K562 (cell line): ENCODE measurements at regions not wholly inside any gene's neighbourhood (a gene's known extent, or its start where the extent isn't known, plus 50 kb on each side); places are given as distances from the start of the nearest gene placed in this dataset.

Experiments
- ATAC-seq: fragments of 200-7000 bp; cut with Tn5 transposase; 3 replicates; pipeline ENCODE4 v1.9.1; 2020; ENCODE audit warnings: moderate library complexity
- BruUV-seq: library from RNA; stranded (reverse); fragments of 400-500 nt; replicated peaks from 2 replicates; lab custom pipeline; 2021; lab: Mats Ljungman, UMichigan
- CTCF ChIA-PET: fragments of 300-600 bp; formaldehyde crosslinking; extraction: SDS; loops from one replicate; lab custom pipeline; 2021; ENCODE audit warnings: low intra/inter-chr PET ratio; lab: Yijun Ruan, JAX
- POLR2A ChIA-PET: fragments of 300-600, 350-650 bp; sonication (Branson Sonifier 250); formaldehyde crosslinking; extraction: SDS; loops from one replicate; lab custom pipeline; 2021; ENCODE audit warnings: antibody characterized with exemption, inconsistent platforms; lab: Yijun Ruan, JAX
- DNase-seq, 4 experiments: peaks; one replicate each; pipeline versions ENCODE4 v3.0.0 to v3.0.0-alpha.2; 2011 to 2018; ENCODE audit warnings: low spot score in 3 of 4, mixed read lengths in 3 of 4; ENCODE audit errors: extremely low read depth in 1 of 4
- FAIRE-seq: peaks from 2 replicates; lab custom pipeline; 2011; peaks lifted over from hg19 to GRCh38; lab: Jason Lieb, UNC
- H2AFZ ChIP-seq: 2 replicates; pipeline ENCODE4 v1.6.0; 2011; ENCODE audit warnings: low read depth, low read length, control low read depth, inconsistent platforms
- H3K27ac ChIP-seq: fragments of 200-600 bp; 3 replicates; pipeline ENCODE4 v1.8.0; 2011; ENCODE audit warnings: low read depth, mild to moderate bottlenecking, control low read depth, inconsistent platforms, low read length, moderate library complexity, mixed read lengths; ENCODE audit errors: extremely low read depth
- H3K27me3 ChIP-seq, 2 experiments: fragments of 300-600 bp in 1 of 2; 2 replicates in 1 of 2; 3 replicates in 1 of 2; pipeline versions ENCODE4 v1.6.0 to v1.8.0; 2011; ENCODE audit warnings: inconsistent platforms in 2 of 2, low read length in 2 of 2, mild to moderate bottlenecking in 1 of 2, mixed read lengths in 1 of 2, moderate library complexity in 1 of 2; ENCODE audit not compliant: control insufficient read depth in 2 of 2, insufficient read depth in 2 of 2
- H3K36me3 ChIP-seq: fragments of 300-600 bp; 3 replicates; pipeline ENCODE4 v1.8.0; 2011; ENCODE audit warnings: mild to moderate bottlenecking, low read length, inconsistent platforms; ENCODE audit not compliant: control insufficient read depth, insufficient read depth
- H3K4me1 ChIP-seq, 2 experiments: fragments of 200-600 bp in 1 of 2; replicated peaks in 1 of 2; 2 replicates in 1 of 2; 3 replicates in 1 of 2; pipeline versions ENCODE4 v1.5.1 to v1.8.0; 2011; ENCODE audit warnings: inconsistent platforms in 2 of 2, low read length in 2 of 2, mild to moderate bottlenecking in 1 of 2, mixed read lengths in 1 of 2, moderate library complexity in 1 of 2; ENCODE audit not compliant: control insufficient read depth in 2 of 2, insufficient read depth in 2 of 2
- H3K4me2 ChIP-seq: 2 replicates; pipeline ENCODE4 v1.6.1; 2011; ENCODE audit warnings: low read length, control low read depth, inconsistent platforms, mixed read lengths; ENCODE audit not compliant: insufficient read depth
- H3K4me3 ChIP-seq: fragments of 200-600 bp; sonication (generic), shearing (Covaris generic); 2 replicates; pipeline ENCODE4 v1.5.1; 2016; ENCODE audit warnings: control low read depth, inconsistent platforms
- H3K79me2 ChIP-seq: fragments of 200-600 bp; 3 replicates; pipeline ENCODE4 v1.8.0; 2011; ENCODE audit warnings: low read length, inconsistent platforms; ENCODE audit not compliant: control insufficient read depth, insufficient read depth
- H3K9ac ChIP-seq, 2 experiments: 2 replicates each; pipeline versions ENCODE4 v1.6.0 to v1.6.1; 2011; ENCODE audit warnings: low read depth in 2 of 2, low read length in 2 of 2, control low read depth in 1 of 2, inconsistent platforms in 1 of 2, mild to moderate bottlenecking in 1 of 2, mixed read lengths in 1 of 2; ENCODE audit not compliant: insufficient read depth in 1 of 2
- H3K9me1 ChIP-seq: one replicate; pipeline ENCODE4 v1.6.0; 2011; ENCODE audit warnings: inconsistent platforms, mild to moderate bottlenecking, low read length, moderate library complexity; ENCODE audit not compliant: control insufficient read depth, insufficient read depth
- H3K9me3 ChIP-seq: replicated peaks from 2 replicates; pipeline ENCODE4 v1.5.1; 2011; ENCODE audit warnings: low read depth, low read length, inconsistent platforms; ENCODE audit not compliant: control insufficient read depth, insufficient read depth
- H4K20me1 ChIP-seq: replicated peaks from 2 replicates; pipeline ENCODE4 v1.6.1; 2011; ENCODE audit warnings: low read length, inconsistent platforms, mixed read lengths; ENCODE audit not compliant: control insufficient read depth, insufficient read depth
- CCNT2 ChIP-seq: IDR thresholded peaks from 2 replicates; pipeline ENCODE4 v1.6.1; 2011; ENCODE audit warnings: borderline replicate concordance, low read depth, mild to moderate bottlenecking, moderate library complexity, mixed read lengths, low read length; ENCODE audit not compliant: insufficient read length; ENCODE audit errors: extremely low read depth
- FOXJ3 ChIP-seq: sonication (generic); formaldehyde crosslinking; IDR thresholded peaks from 2 replicates; pipeline ENCODE4 v1.4.0; 2020; ENCODE audit warnings: mild to moderate bottlenecking, missing genetic modification reagents
- POLR2H ChIP-seq: IDR thresholded peaks from 2 replicates; pipeline ENCODE4 v1.6.1; 2016; ENCODE audit warnings: missing genetic modification characterization, low read depth, mild to moderate bottlenecking, control low read depth, missing compliant biosample characterization, moderate library complexity
- RBBP5 ChIP-seq: fragments of 200-600 bp; sonication (generic); IDR thresholded peaks from 2 replicates; pipeline ENCODE4 v1.6.1; 2012; ENCODE audit warnings: borderline replicate concordance, mild to moderate bottlenecking, low read length, control low read depth, inconsistent platforms; ENCODE audit not compliant: insufficient read depth, poor library complexity, severe bottlenecking
- RBM14 ChIP-seq: fragments of 200-400 bp; formaldehyde crosslinking; IDR thresholded peaks from 2 replicates; pipeline ENCODE4 v1.6.1; 2018; ENCODE audit warnings: low read depth, mild to moderate bottlenecking, low read length, moderate library complexity, borderline replicate concordance; ENCODE audit not compliant: insufficient read depth
- SMARCA4 ChIP-seq: fragments of 450-650 bp; IDR thresholded peaks from 2 replicates; pipeline ENCODE4 v1.6.1; 2016
- TAF9B ChIP-seq: fragments of 450-650 bp; IDR thresholded peaks from 2 replicates; pipeline ENCODE4 v1.6.1; 2018; ENCODE audit warnings: mild to moderate bottlenecking; ENCODE audit not compliant: partially characterized antibody
- ZKSCAN1 ChIP-seq: fragments of 150-350 bp; IDR thresholded peaks from 2 replicates; pipeline ENCODE4 v1.6.1; 2016; ENCODE audit warnings: low read depth, low read length
- ZNF318 ChIP-seq, 2 experiments: fragments of 450-650 bp; IDR thresholded peaks; 2 replicates each; pipeline ENCODE4 v1.6.1; 2016; ENCODE audit warnings: mild to moderate bottlenecking in 2 of 2, borderline replicate concordance in 1 of 2, low read depth in 1 of 2, moderate library complexity in 1 of 2
- ZNF740 ChIP-seq, 3 experiments: fragments of 200-800 bp in 1 of 3; sonication (Bioruptor generic) in 1 of 3; sonication (generic) in 1 of 3; formaldehyde crosslinking in 1 of 3; IDR thresholded peaks; 2 replicates each; pipeline versions ENCODE4 v1.6.1 to v1.8.0; 2016 to 2022; ENCODE audit warnings: mild to moderate bottlenecking in 2 of 3, missing compliant biosample characterization in 2 of 3, missing genetic modification characterization in 2 of 3, missing genetic modification reagents in 1 of 3
- WGBS: fragments of 100-300 bp; shearing (Covaris generic); methylation state at CpG from one replicate; pipeline ENCODE4 v1.1.6; 2016; ENCODE audit warnings: low coverage, mixed read lengths; ENCODE audit not compliant: insufficient coverage; ENCODE audit errors: missing lambda C conversion rate; 5-methylcytosine and 5-hydroxymethylcytosine counted together
- in situ Hi-C: fragments of 300-500 bp; cut with MboI; formaldehyde crosslinking; loops from 4 replicates; pipeline ENCODE4 v1.15.0; 2018; ENCODE audit warnings: inconsistent platforms, mixed read lengths
- intact Hi-C: fragments of 100-400 bp; cut with micrococcal nuclease; formaldehyde crosslinking; loops from 2 replicates; pipeline ENCODE4 v1.14.2; 2022

GRCh38 chr16:5649762-5650743 is 552.5 kb upstream of the EEF2KMT start:
- Histone ChIP-seq H3K79me2 (no peaks in the 10 kb centered on the region), H3K27ac (no peak overlapping the region), H3K36me3 (no peaks in the 10 kb centered on the region), H3K9ac (no peak overlapping the region), H3K9me1 (no peaks in the 10 kb centered on the region), H3K9me3 (no peaks in the 10 kb centered on the region), H3K4me1 (no peaks in the 10 kb centered on the region), H3K27me3 (peaks cover 0 to 20% of the 10 kb centered on the region in 2 experiments; a peak in 1 of 5 replicates), H3K4me3 (no peak overlapping the region), H2AFZ (no peak overlapping the region), H4K20me1 (no peaks in the 10 kb centered on the region), H3K4me2 (no peak overlapping the region)
- ChIA-PET POLR2A (interaction anchor here (0.8 kb wide), 1 partner anchor 137 kb away, joined by 3 read pairs; no protein-coding TSS in a partner anchor), CTCF (no interaction called here)
- intact Hi-C loops (no loop called here), in situ Hi-C loops (no loop called here)
- no peak for FAIRE-seq
- no TSS peak for BruUV-seq
- DNase-seq = no peak
- ATAC-seq = no peak
- WGBS = 3% methylated on average over 18 of the region's 22 CpGs
- TF ChIP-seq TAF9B = no peak
- TF ChIP-seq ZNF740 (CRISPR knock-in tag; IDR thresholded peaks at IDR 0.05) = no peak
- TF ChIP-seq ZNF740 (tag; IDR thresholded peaks at IDR 0.05) = no peak
- no peak for TF ChIP-seq ZNF318 (IDR thresholded peaks at IDR 0.05; ENCODE audit: borderline replicate concordance in 1 of 2, low read depth in 1 of 2)
- no peak for TF ChIP-seq RBBP5
- no peak for TF ChIP-seq CCNT2
- no peak for TF ChIP-seq SMARCA4
- TF ChIP-seq ZKSCAN1 = no peak
- TF ChIP-seq FOXJ3 (CRISPR knock-in tag) = no peak
- no peak for TF ChIP-seq RBM14
- TF ChIP-seq POLR2H (tag) = no peak
